A549 (cell line): ENCODE measurements at regions not wholly inside any gene's neighbourhood (a gene's known extent, or its start where the extent isn't known, plus 50 kb on each side); places are given as distances from the start of the nearest gene placed in this dataset.
A peak's percentile ranks its signal among the peaks of the same experiment; 100 is the strongest.

Source experiments
- ATAC-seq, 2 experiments: fragments of 200-7000 bp in 1 of 2; fragments of >200 bp in 1 of 2; cut with Nextera tagmentation in 1 of 2; cut with Tn5 transposase in 1 of 2; 3 replicates each; pipeline versions ENCODE4 v1.8.0 to v1.9.1; 2018 to 2020; ENCODE audit warnings: mild to moderate bottlenecking in 1 of 2, moderate library complexity in 1 of 2
- CTCF ChIA-PET: fragments of 300-600 bp; sonication (Branson Sonifier 250); formaldehyde crosslinking; extraction: SDS; loops from one replicate; lab custom pipeline; 2021; ENCODE audit warnings: antibody characterized with exemption, inconsistent platforms; lab: Yijun Ruan, JAX
- POLR2A ChIA-PET: fragments of 350-600 bp; formaldehyde crosslinking; extraction: SDS; loops from one replicate; lab custom pipeline; 2021; ENCODE audit warnings: antibody characterized with exemption, inconsistent platforms; lab: Yijun Ruan, JAX
- DNase-seq, 2 experiments: peaks; one replicate each; pipeline versions ENCODE4 v3.0.0 to v3.0.0-alpha.2; 2011 to 2016; ENCODE audit warnings: low read depth in 1 of 2, low spot score in 1 of 2
- FAIRE-seq: peaks from 2 replicates; lab custom pipeline; 2011; peaks lifted over from hg19 to GRCh38; lab: Jason Lieb, UNC
- H3K27ac ChIP-seq, 2 experiments: fragments of >200 bp; sonication (Bioruptor Twin); formaldehyde crosslinking; 3 replicates each; pipeline ENCODE4 v1.5.1; 2016 to 2017
- H3K4me1 ChIP-seq: fragments of >200 bp; sonication (Bioruptor Twin); formaldehyde crosslinking; 3 replicates; pipeline ENCODE4 v1.6.1; 2016
- H3K4me2 ChIP-seq: fragments of >200 bp; sonication (Bioruptor Twin); formaldehyde crosslinking; 3 replicates; pipeline ENCODE4 v1.6.1; 2016
- H3K4me3 ChIP-seq: fragments of >200 bp; sonication (Bioruptor Twin); formaldehyde crosslinking; 3 replicates; pipeline ENCODE4 v1.5.1; 2016
- H3K9me3 ChIP-seq: fragments of >200 bp; sonication (Bioruptor Twin); formaldehyde crosslinking; 3 replicates; pipeline ENCODE4 v1.6.1; 2016
- CEBPB ChIP-seq, 2 experiments: fragments of >200 bp in 1 of 2; sonication (Bioruptor Twin) in 1 of 2; formaldehyde crosslinking in 1 of 2; IDR thresholded peaks; 2 replicates each; pipeline ENCODE4 v1.6.1; 2012 to 2016
- EHMT2 ChIP-seq: fragments of 200-600 bp; sonication (generic); IDR thresholded peaks from 2 replicates; pipeline ENCODE4 v1.6.1; 2016; ENCODE audit warnings: antibody characterized with exemption, low read depth, mild to moderate bottlenecking, moderate library complexity
- HDAC2 ChIP-seq: fragments of 200-600 bp; sonication (generic); IDR thresholded peaks from 2 replicates; pipeline ENCODE4 v1.6.1; 2016
- HOXA7 ChIP-seq: fragments of 250-450 bp; sonication (Bioruptor Pico); IDR thresholded peaks from 2 replicates; pipeline ENCODE4 v1.5.0; 2020; ENCODE audit warnings: mild to moderate bottlenecking, moderate library complexity
- MAFK ChIP-seq: fragments of 450-650 bp; IDR thresholded peaks from 2 replicates; pipeline ENCODE4 v1.6.1; 2014; ENCODE audit not compliant: partially characterized antibody
- POLR2A ChIP-seq: IDR thresholded peaks from 2 replicates; pipeline ENCODE4 v1.6.1; 2012; ENCODE audit warnings: mild to moderate bottlenecking, low read length
- POLR2AphosphoS2 ChIP-seq: conservative IDR thresholded peaks from 2 replicates; pipeline ENCODE4 v1.6.1; 2012; ENCODE audit warnings: low read length, improper control_type of control experiment, inconsistent platforms
- RFX5 ChIP-seq: fragments of 450-650 bp; IDR thresholded peaks from 2 replicates; pipeline ENCODE4 v1.7.1; 2014; ENCODE audit warnings: antibody characterized with exemption, mild to moderate bottlenecking, moderate library complexity
- ZFP36 ChIP-seq: fragments of 450-650 bp; IDR thresholded peaks from 2 replicates; pipeline ENCODE4 v1.6.1; 2014; ENCODE audit warnings: borderline replicate concordance; ENCODE audit not compliant: partially characterized antibody
- WGBS: methylation state at CpG from one replicate; pipeline ENCODE4 v1.1.6; 2017; ENCODE audit errors: missing lambda C conversion rate; 5-methylcytosine and 5-hydroxymethylcytosine counted together
- TF ChIP-seq, protein P1 (sequence below): fragments of 250-450 bp; sonication (Bioruptor Pico); IDR thresholded peaks from 2 replicates; pipeline ENCODE4 v1.5.0; 2021; ENCODE audit warnings: mild to moderate bottlenecking, moderate library complexity, borderline replicate concordance
- TF ChIP-seq, protein P2 (sequence below): fragments of 200-600 bp; sonication (generic); IDR thresholded peaks from 2 replicates; pipeline ENCODE4 v1.6.1; 2016; ENCODE audit warnings: antibody characterized with exemption, mild to moderate bottlenecking, moderate library complexity

DNA sequence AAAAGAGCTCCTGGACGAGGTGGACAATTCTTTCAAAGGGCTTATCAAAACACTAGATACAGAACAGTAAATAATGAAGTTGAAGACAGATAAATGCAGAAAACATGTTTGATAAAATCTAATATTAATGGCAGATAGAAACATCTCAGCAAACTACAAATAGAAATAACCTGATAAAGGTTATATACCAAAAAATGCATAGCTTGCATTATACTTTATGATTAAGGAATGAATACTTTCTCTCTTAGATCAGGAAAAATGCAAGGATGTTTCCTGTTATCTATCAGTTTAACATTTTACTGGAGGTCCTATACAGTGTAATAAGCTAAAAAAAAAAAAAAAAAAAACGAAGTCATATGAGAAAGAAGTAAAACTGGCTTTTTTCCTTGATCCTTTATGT is 304.5 kb upstream of the CXorf51A start:
- CTCF ChIA-PET = no interaction called here
- no peak for ATAC-seq
- no peak overlapping the region for H3K4me3 ChIP-seq
- POLR2A ChIA-PET = no interaction called here
- DNase-seq = no peak
- H3K4me1 ChIP-seq = no peaks in the 10 kb centered on the region
- H3K4me2 ChIP-seq = no peak overlapping the region
- no peak for FAIRE-seq
- 4% methylated on average over 2 of the region's 2 CpGs for WGBS
- no peaks in the 10 kb centered on the region for H3K9me3 ChIP-seq
- no peak for TF ChIP-seq ZFP36
- no peak for TF ChIP-seq POLR2A
- no peak overlapping the region for H3K27ac ChIP-seq

DNA sequence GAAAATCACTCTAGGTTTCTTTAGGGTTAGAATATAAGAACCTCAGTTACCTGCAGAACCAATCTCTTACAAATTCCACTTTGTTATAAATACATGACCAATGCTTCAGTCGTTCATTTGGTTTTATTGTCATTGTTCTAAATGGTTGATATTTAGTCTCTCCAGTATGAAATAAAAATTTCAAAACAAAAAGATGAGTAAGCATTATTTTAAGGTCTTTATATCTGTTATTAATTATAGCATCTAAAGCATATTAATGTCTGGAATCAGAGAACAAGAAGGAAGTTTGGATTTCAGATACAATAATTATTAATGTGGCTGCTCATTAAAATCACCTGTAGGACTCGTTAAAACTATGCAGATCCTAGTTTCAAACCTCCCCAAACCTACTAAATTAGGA is 265.4 kb upstream of the CXorf51A start:
- POLR2A ChIA-PET = no interaction called here
- DNase-seq (no peak), FAIRE-seq (no peak)
- H3K9me3 ChIP-seq = no peaks in the 10 kb centered on the region
- H3K27ac ChIP-seq = no peak overlapping the region
- H3K4me3 ChIP-seq = no peak overlapping the region
- CTCF ChIA-PET = no interaction called here
- TF ChIP-seq, protein P1, sequence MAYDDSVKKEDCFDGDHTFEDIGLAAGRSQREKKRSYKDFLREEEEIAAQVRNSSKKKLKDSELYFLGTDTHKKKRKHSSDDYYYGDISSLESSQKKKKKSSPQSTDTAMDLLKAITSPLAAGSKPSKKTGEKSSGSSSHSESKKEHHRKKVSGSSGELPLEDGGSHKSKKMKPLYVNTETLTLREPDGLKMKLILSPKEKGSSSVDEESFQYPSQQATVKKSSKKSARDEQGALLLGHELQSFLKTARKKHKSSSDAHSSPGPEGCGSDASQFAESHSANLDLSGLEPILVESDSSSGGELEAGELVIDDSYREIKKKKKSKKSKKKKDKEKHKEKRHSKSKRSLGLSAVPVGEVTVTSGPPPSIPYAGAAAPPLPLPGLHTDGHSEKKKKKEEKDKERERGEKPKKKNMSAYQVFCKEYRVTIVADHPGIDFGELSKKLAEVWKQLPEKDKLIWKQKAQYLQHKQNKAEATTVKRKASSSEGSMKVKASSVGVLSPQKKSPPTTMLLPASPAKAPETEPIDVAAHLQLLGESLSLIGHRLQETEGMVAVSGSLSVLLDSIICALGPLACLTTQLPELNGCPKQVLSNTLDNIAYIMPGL (CRISPR knock-in tag) = no peak
- TF ChIP-seq MAFK = peak; percentile 45
- TF ChIP-seq, all 56 proteins: peak for 1
- no peak overlapping the region for H3K4me2 ChIP-seq
- WGBS = 2% methylated on average over 2 of the region's 2 CpGs
- ATAC-seq = no peak
- no peaks in the 10 kb centered on the region for H3K4me1 ChIP-seq

DNA sequence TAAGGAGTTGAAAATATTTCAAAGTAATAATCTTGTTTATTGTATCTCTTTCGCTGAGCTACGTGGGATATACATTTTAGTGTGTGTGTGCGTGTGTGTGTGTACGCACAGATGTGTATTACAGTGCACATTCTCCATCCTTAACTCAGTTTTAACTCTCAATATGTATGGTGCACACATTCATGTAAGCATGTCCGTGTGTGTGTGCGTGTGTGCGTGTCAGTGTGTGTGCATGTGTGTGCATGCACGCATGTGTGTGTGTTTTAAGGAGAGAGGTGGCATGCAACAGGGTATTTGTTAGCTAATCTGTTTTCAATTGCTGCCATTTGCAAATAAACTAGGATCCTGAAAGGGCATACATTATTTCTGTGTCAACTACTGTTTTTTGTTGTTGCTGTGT is 264.9 kb upstream of the CXorf51A start:
- H3K4me2 ChIP-seq = no peak overlapping the region
- H3K4me1 ChIP-seq = no peaks in the 10 kb centered on the region
- WGBS = 25% methylated on average over 5 of the region's 8 CpGs
- no peaks in the 10 kb centered on the region for H3K9me3 ChIP-seq
- ChIA-PET POLR2A (no interaction called here), CTCF (no interaction called here)
- ATAC-seq = no peak
- TF ChIP-seq EHMT2 (no peak), HOXA7 (CRISPR knock-in tag) (no peak), POLR2AphosphoS2 (no peak), CEBPB (IDR thresholded peaks at IDR 0.05) (no peak)
- TF ChIP-seq, protein P2, sequence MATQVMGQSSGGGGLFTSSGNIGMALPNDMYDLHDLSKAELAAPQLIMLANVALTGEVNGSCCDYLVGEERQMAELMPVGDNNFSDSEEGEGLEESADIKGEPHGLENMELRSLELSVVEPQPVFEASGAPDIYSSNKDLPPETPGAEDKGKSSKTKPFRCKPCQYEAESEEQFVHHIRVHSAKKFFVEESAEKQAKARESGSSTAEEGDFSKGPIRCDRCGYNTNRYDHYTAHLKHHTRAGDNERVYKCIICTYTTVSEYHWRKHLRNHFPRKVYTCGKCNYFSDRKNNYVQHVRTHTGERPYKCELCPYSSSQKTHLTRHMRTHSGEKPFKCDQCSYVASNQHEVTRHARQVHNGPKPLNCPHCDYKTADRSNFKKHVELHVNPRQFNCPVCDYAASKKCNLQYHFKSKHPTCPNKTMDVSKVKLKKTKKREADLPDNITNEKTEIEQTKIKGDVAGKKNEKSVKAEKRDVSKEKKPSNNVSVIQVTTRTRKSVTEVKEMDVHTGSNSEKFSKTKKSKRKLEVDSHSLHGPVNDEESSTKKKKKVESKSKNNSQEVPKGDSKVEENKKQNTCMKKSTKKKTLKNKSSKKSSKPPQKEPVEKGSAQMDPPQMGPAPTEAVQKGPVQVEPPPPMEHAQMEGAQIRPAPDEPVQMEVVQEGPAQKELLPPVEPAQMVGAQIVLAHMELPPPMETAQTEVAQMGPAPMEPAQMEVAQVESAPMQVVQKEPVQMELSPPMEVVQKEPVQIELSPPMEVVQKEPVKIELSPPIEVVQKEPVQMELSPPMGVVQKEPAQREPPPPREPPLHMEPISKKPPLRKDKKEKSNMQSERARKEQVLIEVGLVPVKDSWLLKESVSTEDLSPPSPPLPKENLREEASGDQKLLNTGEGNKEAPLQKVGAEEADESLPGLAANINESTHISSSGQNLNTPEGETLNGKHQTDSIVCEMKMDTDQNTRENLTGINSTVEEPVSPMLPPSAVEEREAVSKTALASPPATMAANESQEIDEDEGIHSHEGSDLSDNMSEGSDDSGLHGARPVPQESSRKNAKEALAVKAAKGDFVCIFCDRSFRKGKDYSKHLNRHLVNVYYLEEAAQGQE = no peak
- H3K4me3 ChIP-seq = no peak overlapping the region
- H3K27ac ChIP-seq = no peak overlapping the region
- no peak for FAIRE-seq
- DNase-seq = no peak

DNA sequence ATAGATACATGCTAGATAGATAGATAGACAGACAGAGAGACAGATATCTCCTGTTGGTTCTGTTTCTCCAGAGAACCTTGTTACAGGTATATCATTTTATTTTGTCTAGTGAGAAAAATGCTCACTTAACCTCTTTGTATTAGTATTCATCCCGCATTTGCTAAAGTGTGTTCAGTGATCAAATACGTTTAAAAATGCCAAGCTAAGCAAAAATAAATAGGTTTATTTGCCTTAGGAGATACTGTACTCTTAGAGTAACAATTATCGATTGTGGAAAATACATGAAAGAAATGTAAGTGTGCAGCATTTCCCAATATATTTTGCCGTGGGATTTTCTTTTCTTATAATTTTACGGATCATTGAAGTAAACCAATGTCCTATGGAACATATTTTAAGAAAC is 262.9 kb upstream of the CXorf51A start:
- no peak overlapping the region for H3K4me2 ChIP-seq
- TF ChIP-seq HDAC2 (no peak), MAFK (peak; percentile 50)

DNA sequence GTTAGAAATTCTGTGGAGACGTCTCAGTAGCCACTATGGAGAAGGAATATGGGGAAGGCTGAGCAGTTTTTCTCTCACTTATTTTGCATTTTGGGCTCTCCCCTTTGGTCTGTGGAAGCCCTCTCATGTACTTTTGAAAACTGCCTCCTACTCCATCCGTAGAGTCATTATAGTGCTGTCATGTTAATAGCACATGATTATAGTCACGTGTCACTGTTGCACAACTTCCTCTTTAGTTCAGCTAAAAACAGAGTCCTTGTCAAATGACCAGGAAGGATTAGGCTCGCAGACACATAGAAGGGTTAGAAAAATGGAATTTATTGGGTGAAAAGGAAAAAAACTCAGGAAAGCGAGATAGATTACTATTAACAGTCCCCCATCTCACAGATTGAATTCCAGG is 258.2 kb upstream of the CXorf51A start:
- no peak for FAIRE-seq
- 3% methylated on average over 5 of the region's 5 CpGs for WGBS
- CTCF ChIA-PET = no interaction called here

More for the DNA sequence above, 262.9 kb upstream of the CXorf51A start:
- WGBS = 26% methylated on average over 5 of the region's 5 CpGs
- Histone ChIP-seq H3K27ac (no peak overlapping the region), H3K4me1 (no peaks in the 10 kb centered on the region), H3K4me3 (no peak overlapping the region), H3K9me3 (no peaks in the 10 kb centered on the region)
- no peak for DNase-seq
- POLR2A ChIA-PET = no interaction called here
- ATAC-seq = no peak
- CTCF ChIA-PET = no interaction called here
- peak; percentile 28 for FAIRE-seq

More for the DNA sequence above, 258.2 kb upstream of the CXorf51A start:
- Histone ChIP-seq H3K4me1 (no peaks in the 10 kb centered on the region), H3K4me3 (no peak overlapping the region), H3K9me3 (no peaks in the 10 kb centered on the region), H3K4me2 (no peak overlapping the region), H3K27ac (no peak overlapping the region)
- POLR2A ChIA-PET = no interaction called here
- ATAC-seq = no peak
- TF ChIP-seq HOXA7 (CRISPR knock-in tag) (no peak), POLR2A (no peak), RFX5 (no peak)
- DNase-seq = no peak
